ENCODE measurements at regions not wholly inside any gene's neighbourhood (a gene's known extent, or its start where the extent isn't known, plus 50 kb on each side); places are given as distances from the start of the nearest gene placed in this dataset.

- Histone ChIP-seq H3K36me3 (ENCODE audit: control insufficient read depth in 4 of 4, insufficient read depth in 4 of 4, low read length in 3 of 4) (no peaks in the 10 kb centered on the region), H3K27me3 (replicated peaks in 2 of 5; ENCODE audit: control insufficient read depth in 4 of 5, insufficient read depth in 5 of 5, low read length in 4 of 5) (peaks cover 0 to 2% (median 0%) of the 10 kb centered on the region in 5 experiments), H3K4me1 (ENCODE audit: control extremely low read depth in 1 of 4, control insufficient read depth in 4 of 4, insufficient read depth in 4 of 4, low read length in 3 of 4) (no peaks in the 10 kb centered on the region), H3K9me3 (ENCODE audit: control extremely low read depth in 1 of 5, control insufficient read depth in 4 of 5, insufficient read depth in 2 of 5, low read depth in 1 of 5, low read length in 4 of 5) (peaks cover 0 to 2% (median 0%) of the 10 kb centered on the region in 5 experiments), H3K27ac (ENCODE audit: insufficient read depth in 1 of 2, low read depth in 1 of 2, low read length in 2 of 2, poor library complexity in 1 of 2, severe bottlenecking in 2 of 2) (no peak overlapping the region), H3K4me3 (ENCODE audit: control insufficient read depth in 1 of 7, extremely low read depth in 1 of 7, insufficient read depth in 4 of 7, low read depth in 2 of 7, low read length in 6 of 7) (no peak overlapping the region)
- no peak for DNase-seq
- POLR2A ChIA-PET = no interaction called here
- WGBS (ENCODE audit: insufficient coverage) = 68% methylated on average over 4 of the region's 4 CpGs
- CTCF ChIA-PET = no interaction called here
Measured at GRCh38 chr16:48971571-48972077, 310.0 kb downstream of the CBLN1 start.

DNA sequence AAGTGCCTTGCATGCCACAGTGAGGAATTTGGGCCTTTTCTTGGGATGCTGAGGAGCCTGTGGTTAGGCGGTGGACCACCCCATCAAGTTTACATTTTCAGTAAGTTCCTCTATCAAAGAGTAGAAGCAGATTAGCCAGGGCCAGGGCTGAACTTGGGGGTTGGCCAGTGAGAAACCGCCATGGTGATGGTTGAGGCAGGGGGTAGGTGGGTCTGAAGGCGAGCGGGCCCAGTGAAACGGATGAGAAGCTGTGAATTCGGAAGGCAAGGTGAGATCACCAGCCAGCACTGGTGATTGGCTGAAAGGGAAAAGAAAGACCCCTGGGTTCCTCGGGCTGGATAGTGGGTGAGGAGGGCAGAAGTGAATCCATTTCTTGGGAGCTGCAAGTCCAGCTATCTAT lies 311.4 kb downstream of the CBLN1 start:
- ChIA-PET CTCF (no interaction called here), POLR2A (no interaction called here)
- no peaks in the 10 kb centered on the region for H3K36me3 ChIP-seq (ENCODE audit: control insufficient read depth in 4 of 4, insufficient read depth in 4 of 4, low read length in 3 of 4)
- 94% methylated on average over 7 of the region's 7 CpGs for WGBS (ENCODE audit: insufficient coverage)
- DNase-seq = no peak
- H3K27ac ChIP-seq (ENCODE audit: insufficient read depth in 1 of 2, low read depth in 1 of 2, low read length in 2 of 2, poor library complexity in 1 of 2, severe bottlenecking in 2 of 2) = no peak overlapping the region
- H3K9me3 ChIP-seq (ENCODE audit: control extremely low read depth in 1 of 5, control insufficient read depth in 4 of 5, insufficient read depth in 2 of 5, low read depth in 1 of 5, low read length in 4 of 5) = no peaks in the 10 kb centered on the region
- H3K27me3 ChIP-seq (replicated peaks in 2 of 5; ENCODE audit: control insufficient read depth in 4 of 5, insufficient read depth in 5 of 5, low read length in 4 of 5) = no peaks in the 10 kb centered on the region
- no peak overlapping the region for H3K4me3 ChIP-seq (ENCODE audit: control insufficient read depth in 1 of 7, extremely low read depth in 1 of 7, insufficient read depth in 4 of 7, low read depth in 2 of 7, low read length in 6 of 7)
- H3K4me1 ChIP-seq (ENCODE audit: control extremely low read depth in 1 of 4, control insufficient read depth in 4 of 4, insufficient read depth in 4 of 4, low read length in 3 of 4) = no peaks in the 10 kb centered on the region

DNA sequence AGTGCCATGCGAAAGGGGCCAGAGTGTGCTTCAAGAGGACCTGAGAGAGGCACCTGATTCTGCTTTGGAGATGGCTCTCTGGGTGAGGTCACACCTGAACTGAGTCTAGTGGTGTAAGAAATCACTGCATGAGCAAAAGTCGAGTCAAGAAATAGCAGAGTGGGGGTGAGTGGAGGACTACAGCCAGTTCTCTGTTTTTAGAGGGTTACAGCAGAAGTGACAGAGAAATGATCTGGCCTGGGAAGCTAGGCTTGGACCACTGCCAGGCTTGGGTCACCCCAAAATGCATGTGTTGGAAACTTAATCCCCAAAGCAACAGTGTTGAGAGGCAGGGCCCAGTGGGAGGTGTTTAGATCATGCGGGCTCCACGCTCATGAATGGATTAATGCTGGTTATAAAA lies 312.0 kb downstream of the CBLN1 start:
- CTCF ChIA-PET = no interaction called here
- no peaks in the 10 kb centered on the region for H3K36me3 ChIP-seq (ENCODE audit: control insufficient read depth in 4 of 4, insufficient read depth in 4 of 4, low read length in 3 of 4)
- 83% methylated on average over 4 of the region's 4 CpGs for WGBS (ENCODE audit: insufficient coverage)
- no peaks in the 10 kb centered on the region for H3K27me3 ChIP-seq (replicated peaks in 2 of 5; ENCODE audit: control insufficient read depth in 4 of 5, insufficient read depth in 5 of 5, low read length in 4 of 5)
- POLR2A ChIA-PET = no interaction called here
- no peaks in the 10 kb centered on the region for H3K9me3 ChIP-seq (ENCODE audit: control extremely low read depth in 1 of 5, control insufficient read depth in 4 of 5, insufficient read depth in 2 of 5, low read depth in 1 of 5, low read length in 4 of 5)
- no peak overlapping the region for H3K4me3 ChIP-seq (ENCODE audit: control insufficient read depth in 1 of 7, extremely low read depth in 1 of 7, insufficient read depth in 4 of 7, low read depth in 2 of 7, low read length in 6 of 7)
- H3K4me1 ChIP-seq (ENCODE audit: control extremely low read depth in 1 of 4, control insufficient read depth in 4 of 4, insufficient read depth in 4 of 4, low read length in 3 of 4) = no peaks in the 10 kb centered on the region
- no peak for DNase-seq
- no peak overlapping the region for H3K27ac ChIP-seq (ENCODE audit: insufficient read depth in 1 of 2, low read depth in 1 of 2, low read length in 2 of 2, poor library complexity in 1 of 2, severe bottlenecking in 2 of 2)

GRCh38 chr16:48965386-48965785 lies 316.3 kb downstream of the CBLN1 start:
- CTCF ChIA-PET = no interaction called here
- Histone ChIP-seq H3K4me3 (ENCODE audit: control insufficient read depth in 1 of 7, extremely low read depth in 1 of 7, insufficient read depth in 4 of 7, low read depth in 2 of 7, low read length in 6 of 7) (no peak overlapping the region), H3K9me3 (ENCODE audit: control extremely low read depth in 1 of 5, control insufficient read depth in 4 of 5, insufficient read depth in 2 of 5, low read depth in 1 of 5, low read length in 4 of 5) (no peaks in the 10 kb centered on the region), H3K27ac (ENCODE audit: insufficient read depth in 1 of 2, low read depth in 1 of 2, low read length in 2 of 2, poor library complexity in 1 of 2, severe bottlenecking in 2 of 2) (no peak overlapping the region), H3K27me3 (replicated peaks in 2 of 5; ENCODE audit: control insufficient read depth in 4 of 5, insufficient read depth in 5 of 5, low read length in 4 of 5) (no peaks in the 10 kb centered on the region), H3K4me1 (ENCODE audit: control extremely low read depth in 1 of 4, control insufficient read depth in 4 of 4, insufficient read depth in 4 of 4, low read length in 3 of 4) (no peaks in the 10 kb centered on the region), H3K36me3 (ENCODE audit: control insufficient read depth in 4 of 4, insufficient read depth in 4 of 4, low read length in 3 of 4) (no peaks in the 10 kb centered on the region)
- no peak for DNase-seq
- 18% methylated on average over 2 of the region's 3 CpGs for WGBS (ENCODE audit: insufficient coverage)
- POLR2A ChIA-PET = no interaction called here

DNA sequence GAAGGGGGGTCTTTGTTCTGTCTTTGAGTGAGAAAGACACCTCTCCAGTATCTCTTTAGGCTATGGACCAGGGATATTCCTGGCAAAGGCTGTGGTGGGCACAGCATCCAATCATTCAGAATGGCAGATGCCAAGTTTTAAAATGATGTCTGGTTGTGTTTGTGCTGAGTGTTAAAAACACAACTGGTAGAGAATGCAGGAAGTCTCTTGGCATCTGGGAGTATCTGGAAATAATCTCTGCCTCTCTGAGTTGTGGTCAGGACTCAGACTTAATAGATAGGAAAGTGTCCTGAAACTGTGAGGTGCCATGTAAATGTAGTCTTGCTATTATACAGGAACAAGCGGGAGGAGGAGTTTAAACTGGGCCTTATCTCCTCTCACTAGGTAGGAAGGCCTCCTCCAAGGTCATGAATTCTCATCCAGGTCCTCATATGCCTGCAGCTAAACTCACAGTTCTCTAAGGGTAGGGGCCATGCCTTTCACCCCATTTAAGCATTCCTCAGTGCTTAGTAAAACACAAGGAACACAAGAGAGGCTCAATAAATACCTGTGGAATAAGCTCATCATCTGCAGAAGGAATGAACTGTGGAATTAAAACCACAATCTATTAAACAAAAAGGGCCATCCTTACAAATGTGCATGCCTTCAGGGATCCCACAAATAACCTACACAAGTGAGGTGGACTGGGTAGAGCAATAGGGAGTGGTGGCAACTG lies 317.6 kb downstream of the CBLN1 start:
- CTCF ChIA-PET = no interaction called here
- Histone ChIP-seq H3K36me3 (ENCODE audit: control insufficient read depth in 4 of 4, insufficient read depth in 4 of 4, low read length in 3 of 4) (no peaks in the 10 kb centered on the region), H3K9me3 (ENCODE audit: control extremely low read depth in 1 of 5, control insufficient read depth in 4 of 5, insufficient read depth in 2 of 5, low read depth in 1 of 5, low read length in 4 of 5) (no peaks in the 10 kb centered on the region), H3K27ac (ENCODE audit: insufficient read depth in 1 of 2, low read depth in 1 of 2, low read length in 2 of 2, poor library complexity in 1 of 2, severe bottlenecking in 2 of 2) (no peak overlapping the region), H3K4me1 (ENCODE audit: control extremely low read depth in 1 of 4, control insufficient read depth in 4 of 4, insufficient read depth in 4 of 4, low read length in 3 of 4) (no peaks in the 10 kb centered on the region), H3K27me3 (replicated peaks in 2 of 5; ENCODE audit: control insufficient read depth in 4 of 5, insufficient read depth in 5 of 5, low read length in 4 of 5) (no peaks in the 10 kb centered on the region), H3K4me3 (ENCODE audit: control insufficient read depth in 1 of 7, extremely low read depth in 1 of 7, insufficient read depth in 4 of 7, low read depth in 2 of 7, low read length in 6 of 7) (no peak overlapping the region)
- WGBS (ENCODE audit: insufficient coverage) = 80% methylated on average over 1 of the region's 1 CpG
- DNase-seq = no peak
- POLR2A ChIA-PET = no interaction called here

DNA sequence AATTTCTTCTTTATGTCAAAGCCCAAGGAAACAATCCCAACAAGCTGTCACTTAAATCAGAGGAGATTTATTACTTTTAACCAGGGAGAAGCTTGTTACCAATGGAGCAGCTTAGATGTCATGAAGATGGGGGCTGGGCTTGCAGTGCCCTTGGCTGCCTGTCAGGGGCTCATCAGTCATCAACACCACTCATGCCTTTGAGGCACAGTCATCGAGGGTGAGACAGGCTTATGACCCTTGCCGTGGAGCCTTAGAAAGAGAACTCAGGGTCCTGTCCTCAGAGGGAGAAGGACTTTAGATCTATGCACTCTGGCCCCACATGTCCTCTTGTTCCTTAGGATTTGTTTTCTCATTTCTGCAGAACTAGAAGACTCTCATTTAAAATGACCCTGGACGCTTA lies 318.3 kb downstream of the CBLN1 start:
- no peaks in the 10 kb centered on the region for H3K4me1 ChIP-seq (ENCODE audit: control extremely low read depth in 1 of 4, control insufficient read depth in 4 of 4, insufficient read depth in 4 of 4, low read length in 3 of 4)
- ChIA-PET CTCF (no interaction called here), POLR2A (no interaction called here)
- H3K36me3 ChIP-seq (ENCODE audit: control insufficient read depth in 4 of 4, insufficient read depth in 4 of 4, low read length in 3 of 4) = no peaks in the 10 kb centered on the region
- no peak for DNase-seq
- 83% methylated on average over 3 of the region's 3 CpGs for WGBS (ENCODE audit: insufficient coverage)
- H3K9me3 ChIP-seq (ENCODE audit: control extremely low read depth in 1 of 5, control insufficient read depth in 4 of 5, insufficient read depth in 2 of 5, low read depth in 1 of 5, low read length in 4 of 5) = no peaks in the 10 kb centered on the region
- no peak overlapping the region for H3K27ac ChIP-seq (ENCODE audit: insufficient read depth in 1 of 2, low read depth in 1 of 2, low read length in 2 of 2, poor library complexity in 1 of 2, severe bottlenecking in 2 of 2)
- H3K4me3 ChIP-seq (ENCODE audit: control insufficient read depth in 1 of 7, extremely low read depth in 1 of 7, insufficient read depth in 4 of 7, low read depth in 2 of 7, low read length in 6 of 7) = no peak overlapping the region
- no peaks in the 10 kb centered on the region for H3K27me3 ChIP-seq (replicated peaks in 2 of 5; ENCODE audit: control insufficient read depth in 4 of 5, insufficient read depth in 5 of 5, low read length in 4 of 5)

DNA sequence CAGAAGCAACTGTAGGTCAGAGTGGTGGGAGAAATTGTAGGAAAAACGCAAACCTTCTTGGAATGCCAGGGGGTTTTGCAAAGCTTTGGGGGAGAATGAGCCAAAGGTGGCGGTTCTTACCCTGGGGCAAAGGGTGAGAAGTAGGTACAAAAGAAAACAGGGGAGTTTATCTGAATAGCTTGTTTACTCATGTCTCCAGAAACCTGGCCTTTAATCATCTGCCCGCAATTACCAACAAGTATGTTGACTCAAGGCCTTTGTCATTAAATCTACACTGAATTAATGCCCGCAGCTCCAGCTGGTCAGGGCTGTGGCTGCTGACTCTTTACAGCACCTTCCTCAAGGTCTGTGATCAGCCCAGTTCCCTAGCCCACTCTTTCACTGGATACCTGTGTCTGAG lies 320.1 kb downstream of the CBLN1 start:
- no peaks in the 10 kb centered on the region for H3K36me3 ChIP-seq (ENCODE audit: control insufficient read depth in 4 of 4, insufficient read depth in 4 of 4, low read length in 3 of 4)
- no peak for DNase-seq
- H3K27me3 ChIP-seq (replicated peaks in 2 of 5; ENCODE audit: control insufficient read depth in 4 of 5, insufficient read depth in 5 of 5, low read length in 4 of 5) = no peaks in the 10 kb centered on the region
- WGBS (ENCODE audit: insufficient coverage) = 95% methylated on average over 3 of the region's 4 CpGs
- no peaks in the 10 kb centered on the region for H3K9me3 ChIP-seq (ENCODE audit: control extremely low read depth in 1 of 5, control insufficient read depth in 4 of 5, insufficient read depth in 2 of 5, low read depth in 1 of 5, low read length in 4 of 5)
- no peaks in the 10 kb centered on the region for H3K4me1 ChIP-seq (ENCODE audit: control extremely low read depth in 1 of 4, control insufficient read depth in 4 of 4, insufficient read depth in 4 of 4, low read length in 3 of 4)
- ChIA-PET CTCF (no interaction called here), POLR2A (no interaction called here)
- no peak overlapping the region for H3K27ac ChIP-seq (ENCODE audit: insufficient read depth in 1 of 2, low read depth in 1 of 2, low read length in 2 of 2, poor library complexity in 1 of 2, severe bottlenecking in 2 of 2)
- H3K4me3 ChIP-seq (ENCODE audit: control insufficient read depth in 1 of 7, extremely low read depth in 1 of 7, insufficient read depth in 4 of 7, low read depth in 2 of 7, low read length in 6 of 7) = no peak overlapping the region

Data from common myeloid progenitor, CD34-positive (primary cell).